Liver (tissue), 3 donors: ENCODE measurements at regions not wholly inside any gene's neighbourhood (a gene's known extent, or its start where the extent isn't known, plus 50 kb on each side); places are given as distances from the start of the nearest gene placed in this dataset.

ENCODE experiments used
- CTCF ChIP-seq: fragments of 150-350 bp; IDR thresholded peaks from 2 replicates; pipeline ENCODE4 v1.5.1; 2017; ENCODE audit warnings: improper control_type of control experiment, low read depth, low read length; ENCODE audit not compliant: missing input control
- GABPA ChIP-seq, 2 donors: IDR thresholded peaks in 1 of 2; conservative IDR thresholded peaks in 1 of 2; 2 replicates each; pipeline ENCODE4 v1.6.1; 2016; ENCODE audit warnings: antibody characterized with exemption in 2 of 2, mild to moderate bottlenecking in 1 of 2, moderate library complexity in 1 of 2
- HNF4G ChIP-seq: IDR thresholded peaks from 2 replicates; pipeline ENCODE4 v1.6.1; 2016; ENCODE audit warnings: antibody characterized with exemption
- MAX ChIP-seq: IDR thresholded peaks from 2 replicates; pipeline ENCODE4 v1.6.1; 2016; ENCODE audit warnings: antibody characterized with exemption
- NR2F2 ChIP-seq: IDR thresholded peaks from 2 replicates; pipeline ENCODE4 v1.6.1; 2016; ENCODE audit warnings: antibody characterized with exemption
- RAD21 ChIP-seq, 2 donors: IDR thresholded peaks; 2 replicates each; pipeline ENCODE4 v1.6.1; 2016; ENCODE audit warnings: antibody characterized with exemption in 2 of 2, mild to moderate bottlenecking in 2 of 2
- REST ChIP-seq: IDR thresholded peaks from 2 replicates; pipeline ENCODE4 v1.6.1; 2016; ENCODE audit warnings: antibody characterized with exemption, mild to moderate bottlenecking
- SP1 ChIP-seq: IDR thresholded peaks from 2 replicates; pipeline ENCODE4 v1.6.1; 2018; ENCODE audit warnings: antibody characterized with exemption, mild to moderate bottlenecking
- ZBTB33 ChIP-seq: IDR thresholded peaks from 2 replicates; pipeline ENCODE4 v1.6.1; 2016; ENCODE audit warnings: antibody characterized with exemption
- donor health status: healthy.
- donor health status: healthy.

GRCh38 chr6:1047981-1048541 lies 263.8 kb upstream of the FOXQ1 start:
- TF ChIP-seq CTCF (no peak), RAD21 (IDR thresholded peaks at IDR 0.05) (no peak), GABPA (IDR thresholded peaks at IDR 0.05 in 1 of 2, conservative IDR thresholded peaks at IDR 0.05 in 1 of 2) (no peak), HNF4G (no peak), MAX (no peak), REST (no peak), NR2F2 (no peak), SP1 (no peak), ZBTB33 (no peak)
